ENCODE measurements at regions not wholly inside any gene's neighbourhood (a gene's known extent, or its start where the extent isn't known, plus 50 kb on each side); places are given as distances from the start of the nearest gene placed in this dataset.

DNA sequence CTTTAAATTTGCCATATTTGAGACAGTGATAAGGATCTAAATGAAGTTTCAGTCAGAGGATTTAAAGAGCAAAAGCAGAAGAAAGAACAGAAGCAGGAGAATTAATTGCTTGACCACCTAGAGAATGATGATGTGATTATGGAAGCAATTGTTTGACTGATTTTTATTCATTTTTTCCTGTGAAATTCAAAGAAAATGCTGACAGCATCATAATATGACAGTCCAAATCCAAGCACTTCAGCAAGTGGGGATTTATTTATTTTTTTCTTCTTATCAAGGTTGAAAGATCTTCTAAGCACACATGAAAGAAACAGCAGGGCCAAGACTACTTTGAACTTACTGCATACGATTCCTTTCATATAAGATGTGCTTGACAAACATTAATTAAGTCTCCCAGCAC, 125.2 kb downstream of the BMP2 start:
- TF ChIP-seq EZH2 (IDR thresholded peaks at IDR 0.05; ENCODE audit: borderline replicate concordance, low read depth, low read length, severe bottlenecking): no peak
- TF ChIP-seq, protein P1, sequence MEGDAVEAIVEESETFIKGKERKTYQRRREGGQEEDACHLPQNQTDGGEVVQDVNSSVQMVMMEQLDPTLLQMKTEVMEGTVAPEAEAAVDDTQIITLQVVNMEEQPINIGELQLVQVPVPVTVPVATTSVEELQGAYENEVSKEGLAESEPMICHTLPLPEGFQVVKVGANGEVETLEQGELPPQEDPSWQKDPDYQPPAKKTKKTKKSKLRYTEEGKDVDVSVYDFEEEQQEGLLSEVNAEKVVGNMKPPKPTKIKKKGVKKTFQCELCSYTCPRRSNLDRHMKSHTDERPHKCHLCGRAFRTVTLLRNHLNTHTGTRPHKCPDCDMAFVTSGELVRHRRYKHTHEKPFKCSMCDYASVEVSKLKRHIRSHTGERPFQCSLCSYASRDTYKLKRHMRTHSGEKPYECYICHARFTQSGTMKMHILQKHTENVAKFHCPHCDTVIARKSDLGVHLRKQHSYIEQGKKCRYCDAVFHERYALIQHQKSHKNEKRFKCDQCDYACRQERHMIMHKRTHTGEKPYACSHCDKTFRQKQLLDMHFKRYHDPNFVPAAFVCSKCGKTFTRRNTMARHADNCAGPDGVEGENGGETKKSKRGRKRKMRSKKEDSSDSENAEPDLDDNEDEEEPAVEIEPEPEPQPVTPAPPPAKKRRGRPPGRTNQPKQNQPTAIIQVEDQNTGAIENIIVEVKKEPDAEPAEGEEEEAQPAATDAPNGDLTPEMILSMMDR (IDR thresholded peaks at IDR 0.05; ENCODE audit: borderline replicate concordance, extremely low read depth, low read length, poor library complexity, severe bottlenecking): no peak

All from DND-41 (cell line).